Osteoblast (primary cell): ENCODE measurements at regions not wholly inside any gene's neighbourhood (a gene's known extent, or its start where the extent isn't known, plus 50 kb on each side); places are given as distances from the start of the nearest gene placed in this dataset.
A peak's percentile ranks its signal among the peaks of the same experiment; 100 is the strongest.

Source experiments
- DNase-seq: peaks from one replicate; pipeline ENCODE4 v3.0.0; 2011; ENCODE audit warnings: low spot score, mixed read lengths; ENCODE audit not compliant: insufficient read length; ENCODE audit errors: missing footprints
- H2AFZ ChIP-seq: 2 replicates; pipeline ENCODE4 v1.6.0; 2011; ENCODE audit warnings: mild to moderate bottlenecking, low read length
- H3K27ac ChIP-seq: 2 replicates; pipeline ENCODE4 v1.5.1; 2011; ENCODE audit warnings: mild to moderate bottlenecking, low read depth, low read length, moderate library complexity
- H3K27me3 ChIP-seq: 2 replicates; pipeline ENCODE4 v1.6.0; 2012; ENCODE audit warnings: mild to moderate bottlenecking, control low read depth, inconsistent platforms, low read length, moderate library complexity; ENCODE audit not compliant: insufficient read depth
- H3K36me3 ChIP-seq: 2 replicates; pipeline ENCODE4 v1.5.1; 2011; ENCODE audit warnings: mild to moderate bottlenecking, low read length, control low read depth, moderate library complexity; ENCODE audit not compliant: insufficient read depth
- H3K4me1 ChIP-seq: 2 replicates; pipeline ENCODE4 v1.5.1; 2011; ENCODE audit warnings: mild to moderate bottlenecking, low read length, control low read depth, moderate library complexity; ENCODE audit not compliant: insufficient read depth
- H3K4me2 ChIP-seq: 2 replicates; pipeline ENCODE4 v1.6.0; 2011; ENCODE audit warnings: mild to moderate bottlenecking, low read length; ENCODE audit not compliant: insufficient read depth
- H3K4me3 ChIP-seq: fragments of 200-600 bp; sonication (generic); 3 replicates; pipeline ENCODE4 v1.5.1; 2012; ENCODE audit warnings: mild to moderate bottlenecking, low read length, inconsistent platforms; ENCODE audit not compliant: insufficient read depth
- H3K79me2 ChIP-seq: 2 replicates; pipeline ENCODE4 v1.6.0; 2012; ENCODE audit warnings: mild to moderate bottlenecking, low read length, control low read depth, inconsistent platforms; ENCODE audit not compliant: insufficient read depth
- H3K9me3 ChIP-seq: 2 replicates; pipeline ENCODE4 v1.5.1; 2011; ENCODE audit warnings: low read depth, low read length, control low read depth
- H4K20me1 ChIP-seq: 2 replicates; pipeline ENCODE4 v1.6.0; 2012; ENCODE audit warnings: mild to moderate bottlenecking, low read length, control low read depth; ENCODE audit not compliant: insufficient read depth
- TF ChIP-seq, protein P1 (sequence below): IDR thresholded peaks from 2 replicates; pipeline ENCODE4 v1.5.1; 2011; ENCODE audit warnings: mild to moderate bottlenecking, low read depth, low read length, moderate library complexity; ENCODE audit errors: extremely low read depth

GRCh38 chr16:66130296-66130905 lies 236.1 kb upstream of the CDH5 start:
- H3K36me3 ChIP-seq = no peaks in the 10 kb centered on the region
- TF ChIP-seq, protein P1, sequence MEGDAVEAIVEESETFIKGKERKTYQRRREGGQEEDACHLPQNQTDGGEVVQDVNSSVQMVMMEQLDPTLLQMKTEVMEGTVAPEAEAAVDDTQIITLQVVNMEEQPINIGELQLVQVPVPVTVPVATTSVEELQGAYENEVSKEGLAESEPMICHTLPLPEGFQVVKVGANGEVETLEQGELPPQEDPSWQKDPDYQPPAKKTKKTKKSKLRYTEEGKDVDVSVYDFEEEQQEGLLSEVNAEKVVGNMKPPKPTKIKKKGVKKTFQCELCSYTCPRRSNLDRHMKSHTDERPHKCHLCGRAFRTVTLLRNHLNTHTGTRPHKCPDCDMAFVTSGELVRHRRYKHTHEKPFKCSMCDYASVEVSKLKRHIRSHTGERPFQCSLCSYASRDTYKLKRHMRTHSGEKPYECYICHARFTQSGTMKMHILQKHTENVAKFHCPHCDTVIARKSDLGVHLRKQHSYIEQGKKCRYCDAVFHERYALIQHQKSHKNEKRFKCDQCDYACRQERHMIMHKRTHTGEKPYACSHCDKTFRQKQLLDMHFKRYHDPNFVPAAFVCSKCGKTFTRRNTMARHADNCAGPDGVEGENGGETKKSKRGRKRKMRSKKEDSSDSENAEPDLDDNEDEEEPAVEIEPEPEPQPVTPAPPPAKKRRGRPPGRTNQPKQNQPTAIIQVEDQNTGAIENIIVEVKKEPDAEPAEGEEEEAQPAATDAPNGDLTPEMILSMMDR = no peak

GRCh38 chr16:66129196-66129595 lies 237.3 kb upstream of the CDH5 start:
- no peaks in the 10 kb centered on the region for H3K79me2 ChIP-seq
- no peak overlapping the region for H3K4me3 ChIP-seq
- no peak overlapping the region for H3K4me2 ChIP-seq
- no peaks in the 10 kb centered on the region for H4K20me1 ChIP-seq
- H3K4me1 ChIP-seq = peaks cover 35% of the 10 kb centered on the region
- no peaks in the 10 kb centered on the region for H3K9me3 ChIP-seq
- TF ChIP-seq, protein P1 = no peak
- H3K36me3 ChIP-seq = no peaks in the 10 kb centered on the region
- H3K27me3 ChIP-seq = no peaks in the 10 kb centered on the region
- H2AFZ ChIP-seq = no peak overlapping the region
- no peak overlapping the region for H3K27ac ChIP-seq
- no peak for DNase-seq

More at GRCh38 chr16:66130296-66130905, 236.1 kb upstream of the CDH5 start:
- Histone ChIP-seq H3K4me1 (peaks cover 40% of the 10 kb centered on the region), H3K27me3 (no peaks in the 10 kb centered on the region), H3K4me2 (peak overlapping the region; percentile 65), H4K20me1 (no peaks in the 10 kb centered on the region), H3K4me3 (peak overlapping the region; percentile 12), H3K27ac (peak overlapping the region; percentile 72), H2AFZ (peak overlapping the region; percentile 49), H3K9me3 (no peaks in the 10 kb centered on the region), H3K79me2 (no peaks in the 10 kb centered on the region)
- peak; percentile 79 for DNase-seq

DNA sequence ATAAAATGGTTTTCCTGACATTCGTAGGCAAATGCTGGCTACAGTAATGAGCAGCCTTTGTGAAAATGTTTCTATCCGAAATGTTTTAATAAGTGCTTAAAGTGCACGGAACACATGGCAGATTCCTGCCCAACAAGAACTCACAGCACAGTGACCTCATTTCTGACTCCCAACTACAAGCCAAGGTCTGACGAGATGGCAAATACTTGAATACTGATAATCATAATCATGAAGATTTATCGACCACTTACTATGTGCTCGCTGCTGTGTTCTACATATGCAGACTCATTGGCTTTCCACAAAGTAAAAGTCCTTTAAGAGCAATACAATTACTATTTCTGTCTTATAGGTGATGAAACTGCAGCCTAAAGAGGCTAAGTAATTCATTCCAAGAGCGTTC lies 238.1 kb upstream of the CDH5 start:
- Histone ChIP-seq H3K79me2 (no peaks in the 10 kb centered on the region), H3K4me3 (no peak overlapping the region), H3K4me2 (no peak overlapping the region), H4K20me1 (no peaks in the 10 kb centered on the region), H3K4me1 (peaks cover 35% of the 10 kb centered on the region), H3K27ac (no peak overlapping the region), H3K36me3 (no peaks in the 10 kb centered on the region), H3K9me3 (no peaks in the 10 kb centered on the region), H2AFZ (no peak overlapping the region), H3K27me3 (no peaks in the 10 kb centered on the region)
- no peak for DNase-seq
- TF ChIP-seq, protein P1 = no peak

- Histone ChIP-seq H3K27ac (no peak overlapping the region), H4K20me1 (no peaks in the 10 kb centered on the region), H3K4me2 (no peak overlapping the region), H3K4me1 (peaks cover 33% of the 10 kb centered on the region), H3K27me3 (no peaks in the 10 kb centered on the region), H3K36me3 (no peaks in the 10 kb centered on the region), H2AFZ (no peak overlapping the region), H3K4me3 (no peak overlapping the region), H3K79me2 (no peaks in the 10 kb centered on the region), H3K9me3 (no peaks in the 10 kb centered on the region)
- DNase-seq = no peak
- TF ChIP-seq, protein P1 = no peak
Measured at GRCh38 chr16:66127459-66128370, 238.8 kb upstream of the CDH5 start.
